Large intestine (tissue), 3 donors: ENCODE measurements at regions not wholly inside any gene's neighbourhood (a gene's known extent, or its start where the extent isn't known, plus 50 kb on each side); places are given as distances from the start of the nearest gene placed in this dataset.

Source experiments
- DNase-seq, 2 donors: peaks; one replicate each; pipeline versions ENCODE4 v3.0.0 to v3.0.0-alpha.2; 2013
- H3K27ac ChIP-seq: one replicate; pipeline ENCODE4 v1.5.1; 2013; ENCODE audit warnings: low read length
- H3K27me3 ChIP-seq: 2 replicates; pipeline ENCODE4 v1.6.1; 2013; ENCODE audit warnings: low read length; ENCODE audit not compliant: control insufficient read depth, insufficient read depth
- H3K36me3 ChIP-seq: 2 replicates; pipeline ENCODE4 v1.6.1; 2013; ENCODE audit warnings: low read length; ENCODE audit not compliant: control insufficient read depth, insufficient read depth
- H3K4me1 ChIP-seq: one replicate; pipeline ENCODE4 v1.6.1; 2013; ENCODE audit warnings: low read length; ENCODE audit not compliant: control insufficient read depth, insufficient read depth
- H3K4me3 ChIP-seq: one replicate; pipeline ENCODE4 v1.5.1; 2013; ENCODE audit warnings: low read length
- H3K9me3 ChIP-seq: one replicate; pipeline ENCODE4 v1.6.1; 2013; ENCODE audit warnings: mild to moderate bottlenecking, low read depth, low read length, moderate library complexity; ENCODE audit not compliant: control insufficient read depth
- WGBS: methylation state at CpG from one replicate; pipeline ENCODE4 v1.1.5; 2013; ENCODE audit warnings: low lambda C conversion rate; ENCODE audit not compliant: insufficient coverage; 5-methylcytosine and 5-hydroxymethylcytosine counted together

DNA sequence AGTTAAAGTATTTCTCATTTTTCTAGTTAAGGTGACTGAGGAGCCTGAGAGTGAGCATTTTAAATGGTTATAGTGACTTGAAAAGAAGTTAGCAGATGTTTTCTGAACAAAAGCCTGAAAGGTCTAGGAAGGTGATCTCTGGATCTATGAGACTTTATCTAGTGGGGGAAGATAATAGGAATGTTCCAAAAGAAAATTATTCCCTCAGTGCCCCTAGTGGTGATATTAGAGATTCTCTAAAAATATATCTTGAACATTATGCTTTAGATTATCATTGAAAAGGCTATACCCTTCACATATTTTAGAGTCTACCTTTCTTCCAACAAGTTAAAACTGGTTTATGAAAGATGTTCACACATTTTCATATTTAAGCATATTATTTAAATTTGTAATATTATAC, 69.0 kb upstream of the SPANXN1 start:
- H3K4me3 ChIP-seq = no peak overlapping the region
- no peaks in the 10 kb centered on the region for H3K36me3 ChIP-seq
- no peaks in the 10 kb centered on the region for H3K27me3 ChIP-seq
- no peak overlapping the region for H3K27ac ChIP-seq
- no peak for DNase-seq
- H3K4me1 ChIP-seq = no peaks in the 10 kb centered on the region
- no peaks in the 10 kb centered on the region for H3K9me3 ChIP-seq

DNA sequence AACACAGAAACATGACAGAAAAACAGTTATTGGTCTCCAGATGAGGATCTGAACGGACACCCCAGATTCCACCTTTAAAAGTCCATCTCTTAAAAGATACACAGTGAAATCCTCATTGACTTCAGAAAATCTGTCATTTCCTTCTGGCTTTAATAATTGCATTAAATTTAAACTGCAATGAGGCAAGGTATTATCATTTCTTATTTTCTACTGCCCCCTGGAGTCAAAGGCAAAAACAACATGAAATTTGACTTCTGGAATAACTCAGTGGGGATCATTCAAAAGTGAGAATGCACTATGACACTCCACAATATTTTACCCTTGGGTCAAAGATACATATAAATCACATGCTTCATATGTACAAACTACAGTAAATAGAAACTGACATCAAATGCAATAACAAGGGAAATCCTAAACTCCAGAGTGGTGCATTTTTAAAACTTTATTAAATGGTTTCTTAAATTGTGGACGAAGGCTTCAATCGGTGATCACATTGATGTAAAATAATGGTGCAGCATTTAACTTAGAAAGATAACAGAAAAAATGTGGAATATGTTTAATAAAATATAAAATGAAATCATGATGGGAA, 56.4 kb upstream of the SPANXN1 start:
- 93% methylated on average over 2 of the region's 3 CpGs for WGBS
- peak in 1 of 2 donors; percentile 1 for DNase-seq
- H3K36me3 ChIP-seq = no peaks in the 10 kb centered on the region
- no peak overlapping the region for H3K4me3 ChIP-seq
- H3K27me3 ChIP-seq = no peaks in the 10 kb centered on the region
- H3K9me3 ChIP-seq = no peaks in the 10 kb centered on the region
- H3K27ac ChIP-seq = no peak overlapping the region
- no peaks in the 10 kb centered on the region for H3K4me1 ChIP-seq
